HepG2 (cell line): ENCODE measurements at regions not wholly inside any gene's neighbourhood (a gene's known extent, or its start where the extent isn't known, plus 50 kb on each side); places are given as distances from the start of the nearest gene placed in this dataset.

Experiments
- CREB1 ChIP-seq, 2 experiments: fragments of 450-650 bp in 1 of 2; IDR thresholded peaks; 2 replicates each; pipeline ENCODE4 v1.6.1; 2016 to 2017; ENCODE audit warnings: control low read depth in 1 of 2, mild to moderate bottlenecking in 1 of 2, missing compliant biosample characterization in 1 of 2, missing genetic modification characterization in 1 of 2
- HOXA5 ChIP-seq: sonication (generic); formaldehyde crosslinking; IDR thresholded peaks from 2 replicates; pipeline ENCODE4 v1.4.0; 2020; ENCODE audit warnings: missing genetic modification reagents
- KDM1A ChIP-seq: IDR thresholded peaks from 2 replicates; pipeline ENCODE4 v1.6.1; 2016; ENCODE audit warnings: missing compliant biosample characterization
- MTA3 ChIP-seq: sonication (generic); formaldehyde crosslinking; IDR thresholded peaks from 2 replicates; pipeline ENCODE4 v1.4.0; 2020; ENCODE audit warnings: missing genetic modification reagents
- RERE ChIP-seq: IDR thresholded peaks from 2 replicates; pipeline ENCODE4 v1.6.1; 2016; ENCODE audit warnings: low read depth, missing genetic modification reagents, missing compliant biosample characterization
- U2AF1 ChIP-seq: fragments of 200-400 bp; formaldehyde crosslinking; optimal IDR thresholded peaks from 2 replicates; pipeline ENCODE3; 2017; ENCODE audit warnings: mild to moderate bottlenecking, low read depth, low read length
- TF ChIP-seq, protein P1 (sequence below): sonication (generic); formaldehyde crosslinking; IDR thresholded peaks from 2 replicates; pipeline ENCODE4 v1.4.0; 2020; ENCODE audit warnings: missing genetic modification reagents, borderline replicate concordance
- TF ChIP-seq, protein P2 (sequence below): sonication (generic); formaldehyde crosslinking; conservative IDR thresholded peaks from 2 replicates; pipeline ENCODE4 v1.4.0; 2020; ENCODE audit warnings: mild to moderate bottlenecking, missing genetic modification reagents, moderate library complexity
- TF ChIP-seq, protein P3 (sequence below): sonication (generic); formaldehyde crosslinking; IDR thresholded peaks from 2 replicates; pipeline ENCODE4 v1.5.0; 2020; ENCODE audit warnings: mild to moderate bottlenecking, missing genetic modification reagents, borderline replicate concordance
- TF ChIP-seq, protein P4 (sequence below): IDR thresholded peaks from 2 replicates; pipeline ENCODE4 v1.6.1; 2016

- TF ChIP-seq, protein P1, sequence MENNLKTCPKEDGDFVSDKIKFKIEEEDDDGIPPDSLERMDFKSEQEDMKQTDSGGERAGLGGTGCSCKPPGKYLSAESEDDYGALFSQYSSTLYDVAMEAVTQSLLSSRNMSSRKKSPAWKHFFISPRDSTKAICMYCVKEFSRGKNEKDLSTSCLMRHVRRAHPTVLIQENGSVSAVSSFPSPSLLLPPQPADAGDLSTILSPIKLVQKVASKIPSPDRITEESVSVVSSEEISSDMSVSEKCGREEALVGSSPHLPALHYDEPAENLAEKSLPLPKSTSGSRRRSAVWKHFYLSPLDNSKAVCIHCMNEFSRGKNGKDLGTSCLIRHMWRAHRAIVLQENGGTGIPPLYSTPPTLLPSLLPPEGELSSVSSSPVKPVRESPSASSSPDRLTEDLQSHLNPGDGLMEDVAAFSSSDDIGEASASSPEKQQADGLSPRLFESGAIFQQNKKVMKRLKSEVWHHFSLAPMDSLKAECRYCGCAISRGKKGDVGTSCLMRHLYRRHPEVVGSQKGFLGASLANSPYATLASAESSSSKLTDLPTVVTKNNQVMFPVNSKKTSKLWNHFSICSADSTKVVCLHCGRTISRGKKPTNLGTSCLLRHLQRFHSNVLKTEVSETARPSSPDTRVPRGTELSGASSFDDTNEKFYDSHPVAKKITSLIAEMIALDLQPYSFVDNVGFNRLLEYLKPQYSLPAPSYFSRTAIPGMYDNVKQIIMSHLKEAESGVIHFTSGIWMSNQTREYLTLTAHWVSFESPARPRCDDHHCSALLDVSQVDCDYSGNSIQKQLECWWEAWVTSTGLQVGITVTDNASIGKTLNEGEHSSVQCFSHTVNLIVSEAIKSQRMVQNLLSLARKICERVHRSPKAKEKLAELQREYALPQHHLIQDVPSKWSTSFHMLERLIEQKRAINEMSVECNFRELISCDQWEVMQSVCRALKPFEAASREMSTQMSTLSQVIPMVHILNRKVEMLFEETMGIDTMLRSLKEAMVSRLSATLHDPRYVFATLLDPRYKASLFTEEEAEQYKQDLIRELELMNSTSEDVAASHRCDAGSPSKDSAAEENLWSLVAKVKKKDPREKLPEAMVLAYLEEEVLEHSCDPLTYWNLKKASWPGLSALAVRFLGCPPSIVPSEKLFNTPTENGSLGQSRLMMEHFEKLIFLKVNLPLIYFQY (CRISPR knock-in tag) = peak; percentile 46; the same call in 1 of the 2 replicates
- TF ChIP-seq U2AF1 (no peak), CREB1 (IDR thresholded peaks at IDR 0.05) (no peak), CREB1 (CRISPR knock-in tag; IDR thresholded peaks at IDR 0.05) (0 out of 2 replicates have a peak, but pooled peaks have one; percentile 45), MTA3 (CRISPR knock-in tag) (no peak), KDM1A (0 out of 2 replicates have a peak, but pooled peaks have one; percentile 33), HOXA5 (0 out of 2 replicates have a peak, but pooled peaks have one; percentile 27), RERE (CRISPR knock-in tag) (peak; percentile 76; the same call in 1 of the 2 replicates)
- TF ChIP-seq, protein P2, sequence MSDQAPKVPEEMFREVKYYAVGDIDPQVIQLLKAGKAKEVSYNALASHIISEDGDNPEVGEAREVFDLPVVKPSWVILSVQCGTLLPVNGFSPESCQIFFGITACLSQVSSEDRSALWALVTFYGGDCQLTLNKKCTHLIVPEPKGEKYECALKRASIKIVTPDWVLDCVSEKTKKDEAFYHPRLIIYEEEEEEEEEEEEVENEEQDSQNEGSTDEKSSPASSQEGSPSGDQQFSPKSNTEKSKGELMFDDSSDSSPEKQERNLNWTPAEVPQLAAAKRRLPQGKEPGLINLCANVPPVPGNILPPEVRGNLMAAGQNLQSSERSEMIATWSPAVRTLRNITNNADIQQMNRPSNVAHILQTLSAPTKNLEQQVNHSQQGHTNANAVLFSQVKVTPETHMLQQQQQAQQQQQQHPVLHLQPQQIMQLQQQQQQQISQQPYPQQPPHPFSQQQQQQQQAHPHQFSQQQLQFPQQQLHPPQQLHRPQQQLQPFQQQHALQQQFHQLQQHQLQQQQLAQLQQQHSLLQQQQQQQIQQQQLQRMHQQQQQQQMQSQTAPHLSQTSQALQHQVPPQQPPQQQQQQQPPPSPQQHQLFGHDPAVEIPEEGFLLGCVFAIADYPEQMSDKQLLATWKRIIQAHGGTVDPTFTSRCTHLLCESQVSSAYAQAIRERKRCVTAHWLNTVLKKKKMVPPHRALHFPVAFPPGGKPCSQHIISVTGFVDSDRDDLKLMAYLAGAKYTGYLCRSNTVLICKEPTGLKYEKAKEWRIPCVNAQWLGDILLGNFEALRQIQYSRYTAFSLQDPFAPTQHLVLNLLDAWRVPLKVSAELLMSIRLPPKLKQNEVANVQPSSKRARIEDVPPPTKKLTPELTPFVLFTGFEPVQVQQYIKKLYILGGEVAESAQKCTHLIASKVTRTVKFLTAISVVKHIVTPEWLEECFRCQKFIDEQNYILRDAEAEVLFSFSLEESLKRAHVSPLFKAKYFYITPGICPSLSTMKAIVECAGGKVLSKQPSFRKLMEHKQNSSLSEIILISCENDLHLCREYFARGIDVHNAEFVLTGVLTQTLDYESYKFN = peak; percentile 79
- TF ChIP-seq, protein P3, sequence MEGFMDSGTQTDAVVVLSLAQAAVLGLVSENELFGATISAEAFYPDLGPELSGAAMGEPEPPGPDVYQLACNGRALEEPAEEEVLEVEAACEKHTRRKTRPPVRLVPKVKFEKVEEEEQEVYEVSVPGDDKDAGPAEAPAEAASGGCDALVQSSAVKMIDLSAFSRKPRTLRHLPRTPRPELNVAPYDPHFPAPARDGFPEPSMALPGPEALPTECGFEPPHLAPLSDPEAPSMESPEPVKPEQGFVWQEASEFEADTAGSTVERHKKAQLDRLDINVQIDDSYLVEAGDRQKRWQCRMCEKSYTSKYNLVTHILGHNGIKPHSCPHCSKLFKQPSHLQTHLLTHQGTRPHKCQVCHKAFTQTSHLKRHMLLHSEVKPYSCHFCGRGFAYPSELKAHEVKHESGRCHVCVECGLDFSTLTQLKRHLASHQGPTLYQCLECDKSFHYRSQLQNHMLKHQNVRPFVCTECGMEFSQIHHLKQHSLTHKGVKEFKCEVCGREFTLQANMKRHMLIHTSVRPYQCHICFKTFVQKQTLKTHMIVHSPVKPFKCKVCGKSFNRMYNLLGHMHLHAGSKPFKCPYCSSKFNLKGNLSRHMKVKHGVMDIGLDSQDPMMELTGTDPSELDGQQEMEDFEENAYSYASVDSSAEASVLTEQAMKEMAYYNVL (CRISPR knock-in tag) = 0 out of 2 replicates have a peak, but pooled peaks have one; percentile 48
- TF ChIP-seq, protein P4, sequence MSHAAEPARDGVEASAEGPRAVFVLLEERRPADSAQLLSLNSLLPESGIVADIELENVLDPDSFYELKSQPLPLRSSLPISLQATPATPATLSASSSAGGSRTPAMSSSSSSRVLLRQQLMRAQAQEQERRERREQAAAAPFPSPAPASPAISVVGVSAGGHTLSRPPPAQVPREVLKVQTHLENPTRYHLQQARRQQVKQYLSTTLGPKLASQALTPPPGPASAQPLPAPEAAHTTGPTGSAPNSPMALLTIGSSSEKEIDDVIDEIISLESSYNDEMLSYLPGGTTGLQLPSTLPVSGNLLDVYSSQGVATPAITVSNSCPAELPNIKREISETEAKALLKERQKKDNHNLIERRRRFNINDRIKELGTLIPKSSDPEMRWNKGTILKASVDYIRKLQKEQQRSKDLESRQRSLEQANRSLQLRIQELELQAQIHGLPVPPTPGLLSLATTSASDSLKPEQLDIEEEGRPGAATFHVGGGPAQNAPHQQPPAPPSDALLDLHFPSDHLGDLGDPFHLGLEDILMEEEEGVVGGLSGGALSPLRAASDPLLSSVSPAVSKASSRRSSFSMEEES (CRISPR knock-in tag) = peak; percentile 84
Measured at GRCh38 chr6:137315081-137315480, 95.9 kb upstream of the IFNGR1 start (continued).
